HEK293 (cell line): ENCODE measurements at regions not wholly inside any gene's neighbourhood (a gene's known extent, or its start where the extent isn't known, plus 50 kb on each side); places are given as distances from the start of the nearest gene placed in this dataset.

Experiments
- GLI2 ChIP-seq: fragments of 450-650 bp; formaldehyde crosslinking; IDR thresholded peaks from 2 replicates; pipeline ENCODE4; 2017; ENCODE audit warnings: missing biosample characterization, missing genetic modification characterization, low read depth, borderline replicate concordance
- GLIS2 ChIP-seq: fragments of 450-650 bp; formaldehyde crosslinking; IDR thresholded peaks from 2 replicates; pipeline ENCODE4 v1.5.1; 2016; ENCODE audit warnings: missing biosample characterization, missing genetic modification characterization
- KLF16 ChIP-seq: fragments of 450-650 bp; formaldehyde crosslinking; IDR thresholded peaks from 2 replicates; pipeline ENCODE4 v1.5.1; 2017; ENCODE audit warnings: missing biosample characterization, missing genetic modification characterization
- YY1 ChIP-seq: fragments of 450-650 bp; formaldehyde crosslinking; IDR thresholded peaks from 2 replicates; pipeline ENCODE4 v1.5.1; 2018; ENCODE audit warnings: missing biosample characterization, missing genetic modification characterization
- ZNF274 ChIP-seq, 2 experiments: fragments of 200-500 bp in 1 of 2; fragments of 450-650 bp in 1 of 2; sonication (Bioruptor generic) in 1 of 2; formaldehyde crosslinking in 1 of 2; IDR thresholded peaks; 2 replicates each; pipeline versions ENCODE4 v1.5.1 to v1.6.1; 2014 to 2016; ENCODE audit warnings: borderline replicate concordance in 1 of 2, inconsistent platforms in 1 of 2, low read length in 1 of 2, missing biosample characterization in 1 of 2, missing genetic modification characterization in 1 of 2
- ZNF335 ChIP-seq: fragments of 450-650 bp; formaldehyde crosslinking; conservative IDR thresholded peaks from 2 replicates; pipeline ENCODE4 v1.5.1; 2016; ENCODE audit warnings: missing biosample characterization, missing genetic modification characterization
- ZNF510 ChIP-seq: fragments of 450-650 bp; formaldehyde crosslinking; IDR thresholded peaks from 2 replicates; pipeline ENCODE4 v1.5.1; 2018; ENCODE audit warnings: mild to moderate bottlenecking, missing genetic modification characterization, missing biosample characterization; ENCODE audit not compliant: insufficient replicate concordance
- ZNF600 ChIP-seq: fragments of 450-650 bp; formaldehyde crosslinking; IDR thresholded peaks from 2 replicates; pipeline ENCODE4 v1.5.1; 2016; ENCODE audit warnings: missing biosample characterization, missing genetic modification characterization
- ZNF660 ChIP-seq: fragments of 450-650 bp; IDR thresholded peaks from 2 replicates; pipeline ENCODE4 v1.5.1; 2018; ENCODE audit warnings: missing biosample characterization, mild to moderate bottlenecking, missing genetic modification characterization
- ZNF777 ChIP-seq: fragments of 450-650 bp; formaldehyde crosslinking; IDR thresholded peaks from 2 replicates; pipeline ENCODE4 v1.5.1; 2017; ENCODE audit warnings: missing biosample characterization, missing genetic modification characterization, borderline replicate concordance
- ZSCAN30 ChIP-seq: fragments of 450-650 bp; IDR thresholded peaks from 2 replicates; pipeline ENCODE4 v1.5.1; 2018; ENCODE audit warnings: missing biosample characterization, mild to moderate bottlenecking, missing genetic modification characterization, moderate library complexity
- TF ChIP-seq, protein P1 (sequence below): fragments of 450-650 bp; formaldehyde crosslinking; IDR thresholded peaks from 2 replicates; pipeline ENCODE4 v1.5.1; 2016; ENCODE audit warnings: missing biosample characterization, missing genetic modification characterization
- TF ChIP-seq, protein P2 (sequence below): fragments of 450-650 bp; formaldehyde crosslinking; optimal IDR thresholded peaks from 2 replicates; pipeline ENCODE3; 2016; ENCODE audit warnings: missing biosample characterization, mild to moderate bottlenecking, missing genetic modification characterization
- TF ChIP-seq, protein P3 (sequence below): fragments of 450-650 bp; formaldehyde crosslinking; IDR thresholded peaks from 2 replicates; pipeline ENCODE4 v1.5.1; 2016; ENCODE audit warnings: missing biosample characterization, missing genetic modification characterization

DNA sequence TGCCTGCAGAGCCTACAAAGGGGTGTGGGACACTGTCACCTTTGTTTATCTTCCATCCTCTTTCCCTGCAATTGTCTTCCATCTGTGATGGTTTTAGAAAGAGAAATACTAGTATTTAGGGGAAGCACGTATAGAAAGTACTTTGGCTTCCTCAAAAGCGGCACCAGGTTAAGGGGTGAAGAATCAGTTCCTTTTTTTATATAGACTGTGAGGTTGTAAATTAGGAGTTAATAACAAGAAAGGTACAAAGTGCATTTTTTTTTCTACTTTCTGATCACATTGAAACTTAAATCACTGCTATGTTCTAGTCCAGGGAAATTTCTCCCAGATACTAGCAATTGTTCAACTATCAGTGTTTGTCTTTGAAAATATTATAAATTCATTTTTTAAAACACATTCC is 219.3 kb downstream of the CEMIP2 start:
- TF ChIP-seq ZNF274 (IDR thresholded peaks at IDR 0.05; ENCODE audit: low read length) (no peak), ZNF274 (tag by site-specific recombination; IDR thresholded peaks at IDR 0.05; ENCODE audit: borderline replicate concordance) (no peak), ZNF510 (tag by site-specific recombination) (no peak), GLIS2 (tag by site-specific recombination) (no peak), GLI2 (no peak), ZNF335 (tag by site-specific recombination) (no peak), ZSCAN30 (tag by site-specific recombination) (no peak), ZNF600 (tag by site-specific recombination) (no peak), ZNF660 (tag by site-specific recombination) (no peak), ZNF777 (no peak), YY1 (tag by site-specific recombination) (no peak), KLF16 (no peak)
- TF ChIP-seq, protein P1, sequence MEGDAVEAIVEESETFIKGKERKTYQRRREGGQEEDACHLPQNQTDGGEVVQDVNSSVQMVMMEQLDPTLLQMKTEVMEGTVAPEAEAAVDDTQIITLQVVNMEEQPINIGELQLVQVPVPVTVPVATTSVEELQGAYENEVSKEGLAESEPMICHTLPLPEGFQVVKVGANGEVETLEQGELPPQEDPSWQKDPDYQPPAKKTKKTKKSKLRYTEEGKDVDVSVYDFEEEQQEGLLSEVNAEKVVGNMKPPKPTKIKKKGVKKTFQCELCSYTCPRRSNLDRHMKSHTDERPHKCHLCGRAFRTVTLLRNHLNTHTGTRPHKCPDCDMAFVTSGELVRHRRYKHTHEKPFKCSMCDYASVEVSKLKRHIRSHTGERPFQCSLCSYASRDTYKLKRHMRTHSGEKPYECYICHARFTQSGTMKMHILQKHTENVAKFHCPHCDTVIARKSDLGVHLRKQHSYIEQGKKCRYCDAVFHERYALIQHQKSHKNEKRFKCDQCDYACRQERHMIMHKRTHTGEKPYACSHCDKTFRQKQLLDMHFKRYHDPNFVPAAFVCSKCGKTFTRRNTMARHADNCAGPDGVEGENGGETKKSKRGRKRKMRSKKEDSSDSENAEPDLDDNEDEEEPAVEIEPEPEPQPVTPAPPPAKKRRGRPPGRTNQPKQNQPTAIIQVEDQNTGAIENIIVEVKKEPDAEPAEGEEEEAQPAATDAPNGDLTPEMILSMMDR (tag by site-specific recombination), result no peak
- TF ChIP-seq, protein P2, sequence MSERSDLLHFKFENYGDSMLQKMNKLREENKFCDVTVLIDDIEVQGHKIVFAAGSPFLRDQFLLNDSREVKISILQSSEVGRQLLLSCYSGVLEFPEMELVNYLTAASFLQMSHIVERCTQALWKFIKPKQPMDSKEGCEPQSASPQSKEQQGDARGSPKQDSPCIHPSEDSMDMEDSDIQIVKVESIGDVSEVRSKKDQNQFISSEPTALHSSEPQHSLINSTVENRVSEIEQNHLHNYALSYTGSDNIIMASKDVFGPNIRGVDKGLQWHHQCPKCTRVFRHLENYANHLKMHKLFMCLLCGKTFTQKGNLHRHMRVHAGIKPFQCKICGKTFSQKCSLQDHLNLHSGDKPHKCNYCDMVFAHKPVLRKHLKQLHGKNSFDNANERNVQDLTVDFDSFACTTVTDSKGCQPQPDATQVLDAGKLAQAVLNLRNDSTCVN (tag by site-specific recombination), result no peak
- TF ChIP-seq, protein P3, sequence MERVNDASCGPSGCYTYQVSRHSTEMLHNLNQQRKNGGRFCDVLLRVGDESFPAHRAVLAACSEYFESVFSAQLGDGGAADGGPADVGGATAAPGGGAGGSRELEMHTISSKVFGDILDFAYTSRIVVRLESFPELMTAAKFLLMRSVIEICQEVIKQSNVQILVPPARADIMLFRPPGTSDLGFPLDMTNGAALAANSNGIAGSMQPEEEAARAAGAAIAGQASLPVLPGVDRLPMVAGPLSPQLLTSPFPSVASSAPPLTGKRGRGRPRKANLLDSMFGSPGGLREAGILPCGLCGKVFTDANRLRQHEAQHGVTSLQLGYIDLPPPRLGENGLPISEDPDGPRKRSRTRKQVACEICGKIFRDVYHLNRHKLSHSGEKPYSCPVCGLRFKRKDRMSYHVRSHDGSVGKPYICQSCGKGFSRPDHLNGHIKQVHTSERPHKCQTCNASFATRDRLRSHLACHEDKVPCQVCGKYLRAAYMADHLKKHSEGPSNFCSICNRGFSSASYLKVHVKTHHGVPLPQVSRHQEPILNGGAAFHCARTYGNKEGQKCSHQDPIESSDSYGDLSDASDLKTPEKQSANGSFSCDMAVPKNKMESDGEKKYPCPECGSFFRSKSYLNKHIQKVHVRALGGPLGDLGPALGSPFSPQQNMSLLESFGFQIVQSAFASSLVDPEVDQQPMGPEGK, result no peak
